Effector CD4-positive, alpha-beta T cell (primary cell): ENCODE measurements at regions not wholly inside any gene's neighbourhood (a gene's known extent, or its start where the extent isn't known, plus 50 kb on each side); places are given as distances from the start of the nearest gene placed in this dataset.

Source experiments
- DNase-seq: peaks from one replicate; pipeline ENCODE4 v3.0.0-alpha.2; 2020

DNA sequence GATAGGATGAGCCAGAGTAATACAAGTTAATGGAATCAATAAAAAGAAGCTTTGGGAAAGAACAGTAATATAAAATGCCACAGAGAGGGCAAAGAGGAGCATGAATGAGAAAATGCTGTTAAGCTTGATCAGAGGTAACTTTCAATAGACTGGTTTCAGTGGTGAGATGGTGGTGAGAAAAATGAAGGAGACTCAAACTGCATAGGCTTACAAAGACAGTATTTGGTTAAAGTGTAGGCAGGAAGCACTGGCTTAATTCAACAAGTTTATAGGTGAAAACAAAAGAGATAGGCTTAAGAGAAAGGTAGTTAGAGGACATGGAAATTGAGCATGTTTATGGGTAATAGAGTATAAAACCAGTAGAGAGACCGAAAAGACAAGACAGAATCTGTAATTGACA is 298.6 kb upstream of the ADAMTS5 start:
- DNase-seq = no peak

- DNase-seq = no peak
Observed at GRCh38 chr21:27261676-27262075, 294.8 kb upstream of the ADAMTS5 start.

- no peak for DNase-seq
Observed at GRCh38 chr21:27260728-27261127, 293.8 kb upstream of the ADAMTS5 start.

DNA sequence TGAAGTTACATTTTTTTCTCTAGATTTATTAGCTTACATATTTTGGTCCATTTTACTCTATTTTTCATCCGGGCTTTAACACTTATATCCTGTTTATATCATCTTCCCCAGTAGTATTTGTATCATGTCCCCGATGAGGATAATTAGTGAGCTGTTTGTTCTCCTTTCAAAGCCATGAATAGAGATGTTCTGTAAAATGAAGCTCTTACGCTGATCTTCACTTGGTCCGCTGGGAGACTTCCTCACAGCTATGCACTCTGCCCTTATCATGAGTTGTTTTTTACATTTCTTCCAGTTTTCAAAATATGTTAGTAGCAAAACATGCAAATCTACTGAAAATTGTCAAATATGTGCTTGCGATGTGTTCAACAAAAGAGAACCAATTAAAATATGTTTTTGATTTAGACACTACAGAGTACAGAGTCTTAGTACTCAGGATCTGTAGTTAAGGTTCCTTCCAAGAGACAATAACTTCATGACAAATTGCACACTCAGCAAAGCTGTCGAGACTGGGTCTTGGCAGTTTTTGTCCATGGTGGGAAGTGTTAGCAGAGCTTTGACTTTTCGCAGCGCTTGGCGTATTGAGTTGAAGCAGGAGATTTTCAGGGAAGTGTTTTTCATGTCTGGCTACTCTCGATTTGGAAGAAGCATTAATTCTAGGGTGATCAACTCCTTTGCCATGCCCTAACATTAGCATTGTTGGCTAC is 292.0 kb upstream of the ADAMTS5 start:
- DNase-seq = no peak

GRCh38 chr21:27257908-27258556 is 291.1 kb upstream of the ADAMTS5 start:
- no peak for DNase-seq

- no peak for DNase-seq
Observed at GRCh38 chr21:27257226-27257625, 290.3 kb upstream of the ADAMTS5 start.

DNA sequence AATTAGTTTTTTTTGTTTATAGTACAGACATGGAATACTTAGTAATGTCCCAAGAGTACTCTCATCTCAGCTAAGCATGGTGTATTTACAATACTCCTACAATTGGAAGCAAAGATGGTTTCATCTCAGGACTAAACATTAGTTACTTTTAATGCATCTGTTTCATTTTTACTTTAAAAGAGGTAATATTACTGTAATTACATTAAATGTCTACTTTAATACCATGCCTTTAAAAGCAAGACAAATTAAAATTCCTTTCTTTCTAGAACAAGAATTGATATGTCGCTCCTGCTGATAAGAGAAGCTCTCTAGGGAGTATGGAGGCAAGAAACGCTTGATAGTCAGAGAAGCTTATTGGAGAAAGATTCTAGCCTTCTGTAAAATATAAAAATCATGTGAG is 284.9 kb upstream of the ADAMTS5 start:
- DNase-seq = no peak

DNA sequence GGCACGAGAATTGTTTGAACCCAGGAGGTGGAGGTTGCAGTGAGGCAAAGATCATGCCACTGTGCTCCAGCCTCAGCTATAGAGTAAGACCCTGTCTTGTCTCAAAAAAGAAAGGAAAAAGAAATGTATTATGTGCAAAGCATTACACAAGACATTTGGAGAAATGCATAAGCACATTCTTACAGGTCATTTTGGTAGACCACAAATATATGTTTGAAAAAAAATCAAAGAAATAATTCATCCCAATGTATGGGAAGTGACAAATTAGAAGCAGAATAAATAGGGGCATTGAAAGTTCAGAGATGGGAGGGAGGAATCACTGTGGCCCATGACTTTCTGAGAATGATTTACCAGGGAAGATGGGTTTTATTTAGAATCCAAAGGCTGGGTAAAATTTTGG is 283.5 kb upstream of the ADAMTS5 start:
- DNase-seq = no peak

DNA sequence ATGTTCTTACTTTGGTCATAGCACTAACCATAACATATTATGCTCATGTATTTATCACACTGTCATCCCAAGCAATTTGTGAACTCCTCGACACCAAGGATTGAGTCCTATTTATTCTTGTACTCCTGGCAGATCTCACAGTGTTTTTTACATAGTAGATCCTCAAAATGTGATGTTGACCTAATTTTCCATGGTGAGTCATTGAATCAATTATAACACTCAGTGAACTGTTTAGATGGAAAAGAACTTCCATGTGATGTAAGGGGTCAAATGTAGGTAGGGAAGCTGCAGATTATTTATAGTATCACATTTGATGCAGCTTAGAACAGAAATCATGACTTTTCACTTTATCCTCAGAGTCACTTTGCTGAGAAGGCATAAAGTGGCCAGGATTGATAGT is 281.9 kb upstream of the ADAMTS5 start:
- no peak for DNase-seq

GRCh38 chr21:27246741-27247140 is 279.9 kb upstream of the ADAMTS5 start:
- no peak for DNase-seq

GRCh38 chr21:27244776-27245175 is 277.9 kb upstream of the ADAMTS5 start:
- DNase-seq = no peak

DNA sequence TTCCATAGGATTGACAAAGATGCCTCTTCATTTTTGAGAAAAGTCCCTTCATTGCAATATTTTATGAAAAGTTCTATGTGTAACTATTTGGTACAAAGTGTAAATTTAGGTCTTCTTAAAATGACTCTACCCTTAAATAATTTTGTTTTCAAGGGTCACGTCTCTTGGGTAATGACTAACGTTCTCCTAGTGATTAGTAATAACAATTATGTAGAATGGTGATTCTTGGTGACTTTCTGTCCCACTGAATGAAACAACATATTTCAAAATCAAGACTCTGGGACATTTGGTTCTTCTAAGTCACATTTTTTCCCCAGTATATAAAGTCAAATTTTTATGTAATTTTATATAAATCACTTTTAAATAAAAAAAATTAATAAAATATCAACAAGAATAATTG is 277.5 kb upstream of the ADAMTS5 start:
- no peak for DNase-seq

GRCh38 chr21:27240839-27241238 is 274.0 kb upstream of the ADAMTS5 start:
- DNase-seq = no peak

DNA sequence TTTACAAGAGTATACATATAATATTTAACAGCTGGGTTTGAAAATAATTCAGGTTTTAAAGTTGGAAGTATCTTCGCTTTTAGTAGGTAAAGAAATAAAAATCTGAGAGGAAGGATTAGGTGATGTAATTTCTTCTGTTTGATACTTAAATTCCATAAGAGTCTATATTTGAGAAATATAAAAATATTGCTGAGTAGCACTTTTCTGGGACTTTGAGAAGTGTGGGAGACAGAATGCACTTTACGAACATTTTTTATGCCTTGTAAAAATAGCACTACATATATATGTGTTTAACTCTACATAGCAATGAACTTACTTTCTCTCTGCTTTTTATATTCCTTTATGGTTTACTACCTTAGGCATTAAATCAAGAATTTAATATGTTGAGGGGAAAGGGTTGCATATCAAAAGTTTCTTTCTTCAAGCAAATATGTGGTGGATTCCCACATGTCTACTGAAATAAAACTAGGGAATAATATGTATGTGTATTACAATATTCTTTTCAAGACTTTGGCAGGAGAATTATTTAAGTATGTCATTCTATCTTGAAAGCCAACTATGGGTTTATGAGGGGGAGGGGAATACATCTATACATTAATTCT is 266.7 kb upstream of the ADAMTS5 start:
- DNase-seq = no peak

GRCh38 chr21:27225940-27226339 is 259.1 kb upstream of the ADAMTS5 start:
- no peak for DNase-seq

GRCh38 chr21:27225151-27225550 is 258.3 kb upstream of the ADAMTS5 start:
- DNase-seq = no peak

- no peak for DNase-seq
Observed at GRCh38 chr21:27224169-27224568, 257.3 kb upstream of the ADAMTS5 start.

DNA sequence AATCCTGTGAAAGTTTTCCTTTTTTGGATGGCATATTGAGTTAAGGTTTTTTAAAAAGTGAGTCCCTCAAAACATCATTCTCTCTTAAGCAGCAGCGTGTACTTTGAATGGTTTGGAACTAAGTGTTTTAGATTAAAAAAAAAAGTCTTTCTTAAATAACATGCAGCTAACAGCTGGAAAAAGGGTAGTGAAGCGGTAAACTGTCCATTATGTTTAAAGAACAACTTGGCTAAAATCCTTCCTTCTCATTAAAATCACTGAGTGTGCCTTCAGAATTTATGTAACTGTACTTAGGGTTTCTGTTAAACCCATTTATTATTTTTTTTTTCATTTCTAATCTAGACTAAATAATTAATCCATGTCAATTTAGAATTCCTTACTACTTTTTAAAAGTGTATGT is 254.2 kb upstream of the ADAMTS5 start:
- DNase-seq = no peak

DNA sequence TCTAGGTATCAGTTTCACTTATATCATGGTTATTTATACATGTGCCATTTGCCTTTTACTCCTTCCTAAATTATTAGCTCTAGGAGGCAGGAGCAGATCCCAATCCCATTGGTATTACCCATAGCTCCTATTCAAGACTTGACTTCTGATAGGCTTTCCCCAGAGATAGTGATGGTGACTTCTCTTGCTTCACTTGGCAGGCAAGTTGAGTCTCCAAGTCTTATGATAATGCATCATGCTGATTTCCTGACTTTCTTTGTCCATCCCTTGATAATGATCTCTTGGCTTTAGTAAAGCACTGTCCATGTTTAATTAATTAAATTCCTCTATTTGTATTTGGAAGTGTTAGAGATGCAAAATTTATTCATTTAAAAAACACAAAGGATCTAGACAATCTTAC is 253.5 kb upstream of the ADAMTS5 start:
- no peak for DNase-seq

DNA sequence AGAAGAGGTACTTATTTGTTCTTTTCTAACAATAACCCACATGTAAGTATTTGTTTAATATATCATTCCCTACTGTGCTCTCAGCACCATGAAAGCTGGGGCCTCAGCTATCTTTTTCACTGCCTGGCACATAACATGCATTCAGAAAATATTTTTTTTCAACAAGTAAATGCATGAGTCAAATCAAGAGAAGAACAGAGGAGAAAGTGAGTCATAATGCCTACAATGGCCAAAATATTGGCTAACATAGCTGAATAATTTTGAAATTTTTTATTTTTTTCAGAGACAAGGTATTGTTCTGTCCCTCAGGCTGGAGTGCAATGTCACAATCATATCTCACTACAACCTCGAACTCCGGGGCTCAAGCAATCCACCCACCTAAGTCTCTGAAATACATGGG is 252.2 kb upstream of the ADAMTS5 start:
- no peak for DNase-seq

GRCh38 chr21:27213303-27213702 is 246.4 kb upstream of the ADAMTS5 start:
- DNase-seq = no peak

DNA sequence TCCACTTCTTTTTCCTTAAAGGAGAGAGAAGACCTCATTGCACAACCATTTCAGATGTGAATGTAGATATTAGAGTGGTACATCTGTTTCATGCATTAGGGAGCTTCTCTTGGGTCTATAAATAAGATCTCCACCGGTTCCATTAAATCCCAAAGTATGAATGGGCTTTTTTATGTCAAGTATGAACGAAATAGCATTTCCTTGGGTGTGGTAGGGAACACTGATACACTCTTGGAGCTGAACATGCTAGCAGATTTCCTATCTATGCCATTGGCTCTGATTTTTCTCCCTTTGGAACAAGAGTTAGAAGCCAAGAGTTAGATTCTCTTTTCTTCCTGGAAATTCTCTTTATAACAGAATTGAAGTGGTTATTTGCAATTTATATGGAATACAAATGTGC is 245.6 kb upstream of the ADAMTS5 start:
- no peak for DNase-seq

GRCh38 chr21:27209546-27209945 is 242.7 kb upstream of the ADAMTS5 start:
- no peak for DNase-seq

DNA sequence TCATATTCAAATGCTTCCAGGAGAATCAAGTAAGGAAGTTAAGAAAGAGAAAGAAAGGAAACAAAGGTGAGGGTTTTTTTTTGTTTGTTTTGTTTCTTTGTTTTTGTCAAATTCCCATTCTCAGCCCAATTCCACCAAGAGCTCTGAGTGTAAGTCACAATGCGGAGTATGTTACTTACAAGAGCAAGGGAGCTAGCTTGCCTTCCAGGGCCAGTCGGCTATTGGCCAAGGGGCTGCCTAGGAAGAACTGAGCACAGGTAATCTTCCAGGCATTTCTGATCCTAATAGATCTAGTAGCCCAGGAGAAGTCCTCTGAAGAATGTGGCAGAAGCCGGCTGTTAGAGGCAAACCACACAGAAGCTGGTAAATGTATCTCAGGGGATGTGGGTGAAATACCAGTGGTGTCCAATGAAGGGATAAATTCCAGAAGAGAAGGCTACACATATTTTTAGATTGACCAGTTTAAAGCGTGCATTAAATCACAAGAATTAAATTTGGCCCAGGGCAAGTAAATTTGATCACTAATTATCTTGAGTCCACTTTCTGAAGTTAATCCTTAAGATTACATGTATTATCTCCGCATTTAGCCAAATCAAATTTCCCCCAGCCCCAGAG is 239.6 kb upstream of the ADAMTS5 start:
- no peak for DNase-seq
